ENCODE measurements at regions not wholly inside any gene's neighbourhood (a gene's known extent, or its start where the extent isn't known, plus 50 kb on each side); places are given as distances from the start of the nearest gene placed in this dataset.

- peak; percentile 80 for DNase-seq (ENCODE audit: insufficient read length, low spot score, missing footprints)
Observed at GRCh38 chr6:139925894-139926641, 551.6 kb upstream of the CITED2 start.

GRCh38 chr6:139923964-139924475, 549.6 kb upstream of the CITED2 start:
- DNase-seq (ENCODE audit: insufficient read length, low spot score, missing footprints): no peak
- Histone ChIP-seq H3K9me3 (ENCODE audit: low read depth, low read length) (no peaks in the 10 kb centered on the region), H3K79me2 (ENCODE audit: insufficient read depth, low read length) (no peaks in the 10 kb centered on the region), H3K27me3 (ENCODE audit: insufficient read depth, low read length) (no peaks in the 10 kb centered on the region), H3K4me1 (ENCODE audit: insufficient read depth, low read length) (peaks cover 31% of the 10 kb centered on the region), H2AFZ (ENCODE audit: low read length) (no peak overlapping the region), H3K27ac (ENCODE audit: low read depth, low read length) (no peak overlapping the region), H3K36me3 (ENCODE audit: insufficient read depth, low read length) (no peaks in the 10 kb centered on the region), H3K4me2 (ENCODE audit: insufficient read depth, low read length) (no peak overlapping the region), H3K4me3 (ENCODE audit: insufficient read depth, low read length) (no peak overlapping the region), H4K20me1 (ENCODE audit: insufficient read depth, low read length) (no peaks in the 10 kb centered on the region)
- TF ChIP-seq, protein P1, sequence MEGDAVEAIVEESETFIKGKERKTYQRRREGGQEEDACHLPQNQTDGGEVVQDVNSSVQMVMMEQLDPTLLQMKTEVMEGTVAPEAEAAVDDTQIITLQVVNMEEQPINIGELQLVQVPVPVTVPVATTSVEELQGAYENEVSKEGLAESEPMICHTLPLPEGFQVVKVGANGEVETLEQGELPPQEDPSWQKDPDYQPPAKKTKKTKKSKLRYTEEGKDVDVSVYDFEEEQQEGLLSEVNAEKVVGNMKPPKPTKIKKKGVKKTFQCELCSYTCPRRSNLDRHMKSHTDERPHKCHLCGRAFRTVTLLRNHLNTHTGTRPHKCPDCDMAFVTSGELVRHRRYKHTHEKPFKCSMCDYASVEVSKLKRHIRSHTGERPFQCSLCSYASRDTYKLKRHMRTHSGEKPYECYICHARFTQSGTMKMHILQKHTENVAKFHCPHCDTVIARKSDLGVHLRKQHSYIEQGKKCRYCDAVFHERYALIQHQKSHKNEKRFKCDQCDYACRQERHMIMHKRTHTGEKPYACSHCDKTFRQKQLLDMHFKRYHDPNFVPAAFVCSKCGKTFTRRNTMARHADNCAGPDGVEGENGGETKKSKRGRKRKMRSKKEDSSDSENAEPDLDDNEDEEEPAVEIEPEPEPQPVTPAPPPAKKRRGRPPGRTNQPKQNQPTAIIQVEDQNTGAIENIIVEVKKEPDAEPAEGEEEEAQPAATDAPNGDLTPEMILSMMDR (IDR thresholded peaks at IDR 0.05; ENCODE audit: extremely low read depth, low read depth, low read length): no peak

More at GRCh38 chr6:139925894-139926641, 551.6 kb upstream of the CITED2 start:
- H2AFZ ChIP-seq (ENCODE audit: low read length): peak overlapping the region; percentile 34
- peak overlapping the region; percentile 72 for H3K4me2 ChIP-seq (ENCODE audit: insufficient read depth, low read length)
- H3K4me3 ChIP-seq (ENCODE audit: insufficient read depth, low read length): peak overlapping the region; percentile 38
- no peaks in the 10 kb centered on the region for H3K27me3 ChIP-seq (ENCODE audit: insufficient read depth, low read length)
- no peaks in the 10 kb centered on the region for H3K36me3 ChIP-seq (ENCODE audit: insufficient read depth, low read length)
- TF ChIP-seq, protein P1 (IDR thresholded peaks at IDR 0.05; ENCODE audit: extremely low read depth, low read depth, low read length): no peak
- no peaks in the 10 kb centered on the region for H4K20me1 ChIP-seq (ENCODE audit: insufficient read depth, low read length)
- H3K9me3 ChIP-seq (ENCODE audit: low read depth, low read length): no peaks in the 10 kb centered on the region
- no peaks in the 10 kb centered on the region for H3K79me2 ChIP-seq (ENCODE audit: insufficient read depth, low read length)
- peaks cover 31% of the 10 kb centered on the region for H3K4me1 ChIP-seq (ENCODE audit: insufficient read depth, low read length)
- peak overlapping the region; percentile 91 for H3K27ac ChIP-seq (ENCODE audit: low read depth, low read length)

- Histone ChIP-seq H3K27me3 (ENCODE audit: insufficient read depth, low read length) (no peaks in the 10 kb centered on the region), H3K79me2 (ENCODE audit: insufficient read depth, low read length) (no peaks in the 10 kb centered on the region), H3K4me1 (ENCODE audit: insufficient read depth, low read length) (peaks cover 24% of the 10 kb centered on the region), H3K9me3 (ENCODE audit: low read depth, low read length) (no peaks in the 10 kb centered on the region), H3K27ac (ENCODE audit: low read depth, low read length) (no peak overlapping the region), H3K4me2 (ENCODE audit: insufficient read depth, low read length) (no peak overlapping the region), H2AFZ (ENCODE audit: low read length) (no peak overlapping the region), H3K36me3 (ENCODE audit: insufficient read depth, low read length) (no peaks in the 10 kb centered on the region), H3K4me3 (ENCODE audit: insufficient read depth, low read length) (no peak overlapping the region), H4K20me1 (ENCODE audit: insufficient read depth, low read length) (no peaks in the 10 kb centered on the region)
- TF ChIP-seq, protein P1 (IDR thresholded peaks at IDR 0.05; ENCODE audit: extremely low read depth, low read depth, low read length): no peak
- no peak for DNase-seq (ENCODE audit: insufficient read length, low spot score, missing footprints)
Observed at GRCh38 chr6:139922236-139922635, 547.8 kb upstream of the CITED2 start.

DNA sequence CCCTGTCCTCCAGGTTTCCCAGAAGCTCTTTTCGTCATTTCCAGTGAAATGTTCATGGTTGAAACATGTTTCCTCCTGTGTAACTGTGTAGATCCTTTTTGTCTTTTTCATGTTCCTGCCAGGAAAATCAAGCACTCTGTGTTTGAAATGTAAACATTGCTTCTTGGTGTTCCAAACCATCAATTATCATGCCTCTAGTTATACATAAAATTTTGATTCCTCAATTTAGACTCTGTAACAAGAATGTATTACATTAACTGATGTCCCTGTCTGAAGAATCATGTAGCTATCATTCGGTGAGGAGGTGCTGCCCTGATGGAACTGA, 546.3 kb upstream of the CITED2 start:
- Histone ChIP-seq H3K4me2 (ENCODE audit: insufficient read depth, low read length) (no peak overlapping the region), H3K79me2 (ENCODE audit: insufficient read depth, low read length) (no peaks in the 10 kb centered on the region), H4K20me1 (ENCODE audit: insufficient read depth, low read length) (no peaks in the 10 kb centered on the region), H3K4me1 (ENCODE audit: insufficient read depth, low read length) (peaks cover 9% of the 10 kb centered on the region), H2AFZ (ENCODE audit: low read length) (peak overlapping the region; percentile 58), H3K9me3 (ENCODE audit: low read depth, low read length) (no peaks in the 10 kb centered on the region), H3K36me3 (ENCODE audit: insufficient read depth, low read length) (no peaks in the 10 kb centered on the region), H3K4me3 (ENCODE audit: insufficient read depth, low read length) (no peak overlapping the region), H3K27ac (ENCODE audit: low read depth, low read length) (no peak overlapping the region), H3K27me3 (ENCODE audit: insufficient read depth, low read length) (no peaks in the 10 kb centered on the region)
- no peak for DNase-seq (ENCODE audit: insufficient read length, low spot score, missing footprints)
- TF ChIP-seq, protein P1 (IDR thresholded peaks at IDR 0.05; ENCODE audit: extremely low read depth, low read depth, low read length): no peak
